ENCODE measurements at regions not wholly inside any gene's neighbourhood (a gene's known extent, or its start where the extent isn't known, plus 50 kb on each side); places are given as distances from the start of the nearest gene placed in this dataset.

- in situ Hi-C loops (cut with HindIII; ENCODE audit: low pct_unique_long_range_greater_than_20kb, low sequenced_read_pairs), result no loop called here
- Histone ChIP-seq H3K36me3 (ENCODE audit: control insufficient read depth, insufficient read depth, low read length) (no peaks in the 10 kb centered on the region), H3K4me1 (ENCODE audit: control insufficient read depth, insufficient read depth, low read length) (no peaks in the 10 kb centered on the region), H3K27me3 (ENCODE audit: control insufficient read depth, insufficient read depth, low read length) (no peaks in the 10 kb centered on the region), H3K27ac (ENCODE audit: low read length) (no peak overlapping the region), H3K4me3 (ENCODE audit: low read depth in 2 of 2, low read length in 2 of 2) (no peak overlapping the region), H3K9me3 (ENCODE audit: control insufficient read depth, insufficient read depth, low read depth, low read length) (no peaks in the 10 kb centered on the region)
- CTCF ChIA-PET, result no interaction called here
- no peak for ATAC-seq
- BruUV-seq (replicated peaks), result no TSS peak
- intact Hi-C loops (cut with micrococcal nuclease; ENCODE audit: unreplicated experiment), result no loop called here
- no peak for DNase-seq (ENCODE audit: low read depth, low spot score)
- TF ChIP-seq POLR2AphosphoS5 (IDR thresholded peaks at IDR 0.05; ENCODE audit: low read depth, low read length), result no peak
- no peak for TF ChIP-seq SIN3A (IDR thresholded peaks at IDR 0.05; ENCODE audit: borderline replicate concordance, insufficient read depth, low read depth, low read length)
- TF ChIP-seq TCF7L2 (IDR thresholded peaks at IDR 0.05; ENCODE audit: low read depth, low read length), result no peak
- no peak for TF ChIP-seq CTCF (IDR thresholded peaks at IDR 0.05)
- no peak for TF ChIP-seq REST (IDR thresholded peaks at IDR 0.05; ENCODE audit: insufficient read depth in 1 of 2, low read depth in 2 of 2, low read length in 1 of 2)
- POLR2A ChIA-PET, result no interaction called here
Measured at GRCh38 chr6:145555084-145555483, 180.2 kb downstream of the EPM2A start.

GRCh38 chr6:145557474-145557873, 177.8 kb downstream of the EPM2A start:
- H3K9me3 ChIP-seq (ENCODE audit: control insufficient read depth, insufficient read depth, low read depth, low read length), result no peaks in the 10 kb centered on the region
- no peak for ATAC-seq
- H3K27me3 ChIP-seq (ENCODE audit: control insufficient read depth, insufficient read depth, low read length), result no peaks in the 10 kb centered on the region
- BruUV-seq (replicated peaks), result no TSS peak
- H3K36me3 ChIP-seq (ENCODE audit: control insufficient read depth, insufficient read depth, low read length), result no peaks in the 10 kb centered on the region
- in situ Hi-C loops (cut with HindIII; ENCODE audit: low pct_unique_long_range_greater_than_20kb, low sequenced_read_pairs) (no loop called here), intact Hi-C loops (cut with micrococcal nuclease; ENCODE audit: unreplicated experiment) (no loop called here)
- no peaks in the 10 kb centered on the region for H3K4me1 ChIP-seq (ENCODE audit: control insufficient read depth, insufficient read depth, low read length)
- ChIA-PET CTCF (no interaction called here), POLR2A (no interaction called here)
- no peak for DNase-seq (ENCODE audit: low read depth, low spot score)
- TF ChIP-seq REST (IDR thresholded peaks at IDR 0.05; ENCODE audit: insufficient read depth in 1 of 2, low read depth in 2 of 2, low read length in 1 of 2) (no peak), CTCF (IDR thresholded peaks at IDR 0.05) (no peak), SIN3A (IDR thresholded peaks at IDR 0.05; ENCODE audit: borderline replicate concordance, insufficient read depth, low read depth, low read length) (no peak), POLR2AphosphoS5 (IDR thresholded peaks at IDR 0.05; ENCODE audit: low read depth, low read length) (no peak), TCF7L2 (IDR thresholded peaks at IDR 0.05; ENCODE audit: low read depth, low read length) (no peak)
- no peak overlapping the region for H3K4me3 ChIP-seq (ENCODE audit: low read depth in 2 of 2, low read length in 2 of 2)
- H3K27ac ChIP-seq (ENCODE audit: low read length), result no peak overlapping the region
